ENCODE measurements at regions not wholly inside any gene's neighbourhood (a gene's known extent, or its start where the extent isn't known, plus 50 kb on each side); places are given as distances from the start of the nearest gene placed in this dataset.

GRCh38 chr7:116139807-116140206 is 70.5 kb upstream of the TES start:
- Histone ChIP-seq H3K9me3 (ENCODE audit: control insufficient read depth in 4 of 4, low read length in 3 of 4) (no peaks in the 10 kb centered on the region), H3K27ac (ENCODE audit: low read depth in 1 of 2, low read length in 2 of 2) (no peak overlapping the region), H3K4me3 (ENCODE audit: low read depth in 1 of 3, low read length in 3 of 3) (no peak overlapping the region), H3K27me3 (ENCODE audit: control insufficient read depth in 4 of 4, insufficient read depth in 4 of 4, low read length in 3 of 4) (no peaks in the 10 kb centered on the region), H3K36me3 (ENCODE audit: control insufficient read depth in 4 of 4, insufficient read depth in 3 of 4, low read depth in 1 of 4, low read length in 3 of 4) (no peaks in the 10 kb centered on the region), H3K4me1 (ENCODE audit: control insufficient read depth in 4 of 4, insufficient read depth in 4 of 4, low read length in 3 of 4) (no peaks in the 10 kb centered on the region), H3K9ac (ENCODE audit: low read depth in 1 of 2, low read length in 2 of 2) (no peak overlapping the region)
- TF ChIP-seq REST (IDR thresholded peaks at IDR 0.05), result no peak
- no peak for DNase-seq (ENCODE audit: low spot score)

- Histone ChIP-seq H3K9ac (ENCODE audit: low read depth in 1 of 2, low read length in 2 of 2) (no peak overlapping the region), H3K27me3 (ENCODE audit: control insufficient read depth in 4 of 4, insufficient read depth in 4 of 4, low read length in 3 of 4) (no peaks in the 10 kb centered on the region), H3K36me3 (ENCODE audit: control insufficient read depth in 4 of 4, insufficient read depth in 3 of 4, low read depth in 1 of 4, low read length in 3 of 4) (no peaks in the 10 kb centered on the region), H3K4me1 (ENCODE audit: control insufficient read depth in 4 of 4, insufficient read depth in 4 of 4, low read length in 3 of 4) (no peaks in the 10 kb centered on the region), H3K27ac (ENCODE audit: low read depth in 1 of 2, low read length in 2 of 2) (no peak overlapping the region), H3K4me3 (ENCODE audit: low read depth in 1 of 3, low read length in 3 of 3) (no peak overlapping the region), H3K9me3 (ENCODE audit: control insufficient read depth in 4 of 4, low read length in 3 of 4) (no peaks in the 10 kb centered on the region)
- TF ChIP-seq SP1 (IDR thresholded peaks at IDR 0.05) (no peak), RXRA (IDR thresholded peaks at IDR 0.05) (no peak), YY1 (IDR thresholded peaks at IDR 0.05) (no peak), REST (IDR thresholded peaks at IDR 0.05) (no peak), RAD21 (IDR thresholded peaks at IDR 0.05) (no peak)
- no peak for DNase-seq (ENCODE audit: low spot score)
- 86% methylated on average over 1 of the region's 1 CpG for WGBS
These were observed 68.0 kb upstream of the TES start for GRCh38 chr7:116142374-116142773.

- Histone ChIP-seq H3K27me3 (ENCODE audit: control insufficient read depth in 4 of 4, insufficient read depth in 4 of 4, low read length in 3 of 4) (no peaks in the 10 kb centered on the region), H3K27ac (ENCODE audit: low read depth in 1 of 2, low read length in 2 of 2) (no peak overlapping the region), H3K4me1 (ENCODE audit: control insufficient read depth in 4 of 4, insufficient read depth in 4 of 4, low read length in 3 of 4) (no peaks in the 10 kb centered on the region), H3K9ac (ENCODE audit: low read depth in 1 of 2, low read length in 2 of 2) (no peak overlapping the region), H3K36me3 (ENCODE audit: control insufficient read depth in 4 of 4, insufficient read depth in 3 of 4, low read depth in 1 of 4, low read length in 3 of 4) (no peaks in the 10 kb centered on the region), H3K9me3 (ENCODE audit: control insufficient read depth in 4 of 4, low read length in 3 of 4) (no peaks in the 10 kb centered on the region), H3K4me3 (ENCODE audit: low read depth in 1 of 3, low read length in 3 of 3) (no peak overlapping the region)
- 70% methylated on average over 6 of the region's 6 CpGs for WGBS
- TF ChIP-seq YY1 (IDR thresholded peaks at IDR 0.05) (no peak), HNF4A (conservative IDR thresholded peaks at IDR 0.05) (no peak), JUND (IDR thresholded peaks at IDR 0.05) (no peak), FOXA2 (IDR thresholded peaks at IDR 0.05) (no peak), REST (IDR thresholded peaks at IDR 0.05) (no peak), NR2F2 (IDR thresholded peaks at IDR 0.05) (no peak), TAF1 (conservative IDR thresholded peaks at IDR 0.05) (no peak), MAX (IDR thresholded peaks at IDR 0.05) (no peak), CTCF (IDR thresholded peaks at IDR 0.05; ENCODE audit: low read depth, low read length, missing input control) (no peak), SP1 (IDR thresholded peaks at IDR 0.05) (no peak), HNF4G (IDR thresholded peaks at IDR 0.05) (no peak), GABPA (IDR thresholded peaks at IDR 0.05 in 1 of 2, conservative IDR thresholded peaks at IDR 0.05 in 1 of 2) (no peak)
- DNase-seq (ENCODE audit: low spot score), result no peak
These were observed 67.5 kb upstream of the TES start for GRCh38 chr7:116142850-116143249.

Measured in liver (tissue), 8 donors.